GM18511 (cell line): ENCODE measurements at regions not wholly inside any gene's neighbourhood (a gene's known extent, or its start where the extent isn't known, plus 50 kb on each side); places are given as distances from the start of the nearest gene placed in this dataset.
A peak's percentile ranks its signal among the peaks of the same experiment; 100 is the strongest.
"Not testable (repeated sequence)": the region's sequence is repeated elsewhere in the genome, so short reads cannot be mapped to it uniquely, and the experiment has no call there.

Experiments used
- ATAC-seq: cut with Tn5 transposase; IDR thresholded peaks from one replicate; pipeline ENCODE4 v1.9.1; 2021; ENCODE audit warnings: mild to moderate bottlenecking, moderate library complexity; ENCODE audit not compliant: unreplicated experiment

DNA sequence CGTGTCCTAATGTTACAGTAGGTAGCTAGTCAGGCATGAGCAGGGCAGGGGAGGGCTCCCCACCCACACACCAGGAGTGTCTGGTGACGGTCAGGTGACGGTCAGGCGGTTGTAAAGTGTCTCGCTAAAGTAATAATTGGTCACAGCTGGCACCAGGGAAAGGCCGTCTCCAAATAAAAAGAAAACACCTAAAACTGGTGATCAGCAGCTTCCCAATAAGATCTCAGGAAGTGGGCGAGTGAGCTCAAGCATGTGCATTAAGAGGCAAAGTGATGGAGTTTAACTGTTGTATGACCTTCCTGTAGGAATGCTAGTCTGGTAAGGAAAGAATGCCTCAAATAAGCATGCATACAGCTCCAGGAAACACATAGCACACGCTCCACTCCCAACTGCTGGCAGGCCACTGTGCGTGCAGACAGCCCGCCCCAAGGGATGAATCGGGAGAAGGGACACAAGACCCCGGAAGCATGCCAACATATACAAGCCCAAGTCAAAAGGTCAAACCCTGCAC is 177.1 kb downstream of the RNF144A start:
- no peak for ATAC-seq

DNA sequence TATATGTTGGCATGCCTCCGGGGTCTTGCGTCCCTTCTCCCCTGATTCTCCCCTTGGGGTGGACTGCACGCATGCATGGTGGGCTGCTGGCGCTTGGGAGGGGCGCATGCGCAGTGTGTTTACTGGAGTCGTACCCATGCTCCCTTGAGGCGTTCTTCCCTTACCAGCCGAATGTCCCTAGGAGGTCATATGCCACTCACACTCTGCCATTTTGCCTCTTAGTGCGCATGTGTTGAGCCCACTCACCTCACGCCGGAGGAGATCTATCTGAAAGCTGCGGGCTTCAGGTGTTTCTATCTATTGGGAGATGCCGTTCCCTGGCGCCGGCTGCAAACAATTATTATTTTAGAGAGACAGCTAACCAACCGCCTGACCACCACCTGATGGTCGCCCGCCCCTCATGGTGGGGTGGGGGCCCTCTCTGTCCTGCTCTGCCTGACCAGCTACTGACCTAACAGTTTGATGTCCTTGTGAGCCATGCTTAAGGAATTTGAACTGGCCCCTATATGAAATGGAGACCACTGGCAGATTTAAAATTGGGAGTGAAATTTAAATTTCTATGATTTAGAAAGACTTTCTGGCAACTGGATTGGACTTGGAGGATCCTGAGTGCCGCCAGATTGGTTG is 179.6 kb downstream of the RNF144A start:
- ATAC-seq = peak; percentile 3

DNA sequence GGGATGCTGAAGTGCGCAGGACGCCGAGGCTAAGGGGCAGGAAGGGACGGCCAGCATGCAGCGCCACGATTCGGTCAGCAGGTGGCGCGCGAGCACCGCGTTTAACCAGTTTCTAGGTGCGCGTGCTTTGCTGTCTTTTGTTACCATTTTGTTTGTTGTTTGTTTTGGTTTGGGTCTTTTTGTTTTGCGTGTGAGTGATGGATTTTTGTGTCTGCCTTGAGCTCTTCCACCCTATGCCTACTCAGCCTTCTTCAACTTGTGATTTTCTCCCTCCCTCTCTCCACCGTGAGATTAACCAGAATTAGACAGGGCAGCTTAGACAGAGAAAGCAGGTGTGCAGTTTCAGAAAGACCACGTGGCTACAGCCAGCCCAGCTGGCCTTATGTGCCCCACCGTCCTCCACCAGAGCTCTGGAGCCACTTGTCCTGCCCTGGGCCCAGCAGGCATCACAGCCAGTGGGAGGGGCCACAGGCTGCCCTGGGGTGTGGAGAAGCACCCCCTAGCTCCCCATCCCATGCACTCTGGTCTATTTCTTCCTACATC is 180.2 kb downstream of the RNF144A start:
- peak; percentile 94 for ATAC-seq

DNA sequence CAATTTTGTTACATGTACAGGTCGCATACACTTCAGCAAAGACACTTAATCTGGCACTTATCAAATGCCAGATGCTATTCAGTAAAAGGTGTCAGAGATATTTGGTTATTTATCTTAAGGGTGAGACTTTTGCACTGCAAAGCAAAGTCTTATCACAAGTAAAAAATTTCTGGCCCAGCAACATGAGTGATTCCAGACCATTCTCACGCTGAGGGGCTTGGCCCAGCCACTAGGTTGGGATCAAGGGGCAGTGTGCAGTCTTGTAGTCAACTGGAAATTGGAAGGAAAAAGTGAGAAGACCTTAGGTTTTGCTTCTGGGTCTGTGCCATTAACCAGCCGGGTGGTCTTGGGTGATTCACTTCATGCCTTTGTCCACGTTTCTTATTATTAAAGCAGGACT is 181.6 kb downstream of the RNF144A start:
- no peak for ATAC-seq

DNA sequence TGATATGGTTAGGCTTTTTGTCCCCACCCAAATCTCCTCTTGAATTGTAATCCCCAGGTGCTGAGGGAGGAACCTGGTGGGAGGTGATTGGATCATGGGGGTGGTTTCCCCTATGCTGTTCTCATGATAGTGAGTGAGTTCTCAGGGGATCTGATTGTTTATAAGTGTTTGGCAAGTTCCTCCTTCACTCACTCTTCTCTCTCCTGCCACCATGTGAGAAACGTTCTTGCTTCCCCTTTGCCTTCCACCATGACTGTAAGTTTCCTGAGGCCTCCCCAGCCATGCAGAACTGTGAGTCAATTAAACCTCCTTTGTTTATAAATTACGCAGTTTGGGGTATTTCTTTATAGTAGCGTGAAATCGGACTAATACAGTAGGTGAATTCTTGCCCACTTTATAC is 182.5 kb downstream of the RNF144A start:
- ATAC-seq = not testable (repeated sequence)

DNA sequence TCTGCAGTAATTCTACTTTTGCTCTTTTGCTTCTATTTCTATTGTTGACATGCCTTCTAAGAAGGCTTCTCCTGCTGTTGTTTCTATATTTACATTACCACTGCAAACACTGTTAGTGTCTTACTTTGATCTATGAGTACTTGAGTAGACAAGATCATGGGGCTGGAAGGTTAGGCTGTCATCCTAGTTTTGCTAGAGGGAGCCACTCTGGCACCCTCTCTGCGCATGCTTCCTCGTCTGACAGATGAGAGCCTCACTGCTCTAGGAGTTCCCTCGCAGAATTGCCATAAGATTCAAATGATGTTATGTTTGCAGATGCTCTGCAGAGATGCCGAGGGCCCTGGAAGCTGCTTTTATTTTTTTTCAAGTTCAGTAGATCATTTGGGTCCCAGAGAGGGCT is 185.6 kb downstream of the RNF144A start:
- ATAC-seq = no peak

DNA sequence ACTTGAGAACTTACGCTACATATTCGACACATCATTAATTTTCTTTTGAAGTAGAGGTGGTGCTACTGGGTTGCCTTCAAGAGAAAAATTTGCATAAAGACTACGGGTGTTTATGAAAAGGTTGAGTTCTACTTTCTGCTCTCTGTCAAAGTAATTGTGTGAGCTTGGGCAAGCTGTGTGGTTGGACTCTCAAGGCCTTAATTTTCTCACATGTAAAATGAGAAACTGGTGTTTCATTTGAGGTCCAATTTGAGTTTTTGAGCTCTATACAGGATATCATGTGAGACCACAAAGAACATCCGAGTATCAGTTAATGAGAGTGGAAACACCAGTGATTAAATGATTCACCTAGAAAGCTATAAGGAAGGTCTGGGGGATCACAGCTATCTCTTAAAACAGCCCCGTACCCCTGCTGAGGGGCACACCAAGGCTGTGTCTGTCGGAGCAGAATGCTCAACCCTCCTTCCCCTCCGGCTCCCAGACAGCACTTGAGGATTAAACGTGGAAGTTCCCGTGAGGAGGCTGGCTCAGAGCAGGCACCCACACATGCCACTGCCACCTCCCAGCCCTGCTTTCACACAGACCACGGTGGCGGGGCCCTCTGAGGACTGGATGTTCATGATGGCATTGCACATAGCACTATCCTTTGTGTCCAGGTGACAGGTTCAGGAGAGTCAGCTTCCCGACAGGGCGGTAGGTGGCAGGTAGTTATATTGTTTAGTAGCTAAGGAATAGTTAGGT is 191.8 kb downstream of the RNF144A start:
- ATAC-seq = no peak

DNA sequence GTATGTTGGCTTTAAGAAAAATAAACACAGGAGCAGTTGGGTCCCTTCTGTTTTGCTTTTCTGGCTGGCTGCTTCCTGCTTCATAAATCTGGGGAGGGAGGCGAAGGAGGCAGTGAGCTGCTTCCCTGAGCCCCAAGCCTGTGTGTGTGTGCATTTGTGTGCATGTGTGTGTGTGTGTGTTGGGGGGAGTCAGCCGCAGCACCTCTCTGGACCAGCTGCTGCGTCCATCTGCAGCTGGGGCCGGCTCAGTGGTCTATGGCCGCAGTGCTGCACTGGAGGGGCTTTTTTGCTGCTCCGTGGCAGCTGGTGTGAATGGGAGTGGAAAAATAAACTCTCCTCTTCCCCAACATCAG is 192.3 kb downstream of the RNF144A start:
- ATAC-seq = no peak

DNA sequence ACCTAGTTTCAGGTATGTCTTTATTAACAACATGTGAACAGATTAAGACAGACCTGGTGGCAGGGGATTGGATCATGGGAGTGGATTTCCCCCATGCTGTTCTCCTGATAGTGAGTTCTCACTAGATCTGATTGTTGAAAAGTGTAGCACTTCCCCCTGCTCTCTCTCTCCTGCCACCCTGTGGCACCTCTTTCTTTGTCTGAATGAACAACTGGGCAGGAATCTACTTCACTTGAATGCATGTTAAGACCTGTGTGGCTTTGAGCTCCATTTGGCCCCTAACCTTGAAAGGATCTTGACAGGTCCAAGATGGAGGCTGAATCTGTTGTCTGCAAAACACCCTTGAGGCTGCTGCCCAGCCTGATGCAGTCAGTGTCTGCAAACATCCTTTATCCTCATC is 194.4 kb downstream of the RNF144A start:
- no peak for ATAC-seq

DNA sequence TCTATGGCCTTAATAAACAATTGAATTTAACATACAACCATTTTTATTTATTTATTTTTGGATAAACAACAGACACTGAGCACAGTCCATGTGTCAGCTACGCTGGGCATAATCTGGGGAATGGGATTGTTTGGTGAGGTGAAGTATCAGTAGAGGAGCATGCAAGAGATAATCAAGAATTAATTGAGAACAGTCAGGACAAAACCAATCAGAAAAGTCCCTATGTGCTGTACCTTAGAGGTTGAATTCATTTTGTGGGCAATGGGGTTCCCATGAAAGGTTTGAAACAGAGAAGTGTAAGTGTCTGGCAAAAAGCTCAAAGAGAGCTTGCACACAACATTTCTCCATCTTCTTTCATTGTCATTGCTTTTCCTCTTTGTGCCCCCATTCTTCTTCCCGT is 198.2 kb downstream of the RNF144A start:
- ATAC-seq = no peak

DNA sequence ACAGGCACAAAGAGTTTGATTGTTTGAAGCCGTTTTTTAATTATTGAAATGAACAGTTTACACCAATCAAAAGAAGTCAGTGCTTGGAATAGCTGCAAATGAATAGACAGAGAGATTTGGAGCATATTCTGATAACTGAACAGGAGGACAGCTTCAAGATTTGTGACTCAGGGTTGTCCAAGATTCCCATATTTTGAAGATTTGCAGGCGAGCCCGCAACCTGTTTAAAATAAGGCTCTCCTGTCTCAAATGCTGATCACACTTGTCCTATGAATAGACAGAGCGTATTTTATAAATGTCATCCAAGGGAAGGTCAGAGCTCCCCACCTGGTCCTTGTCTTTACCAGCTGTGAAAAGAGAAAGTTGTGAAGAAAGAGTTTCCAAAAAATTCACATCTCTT is 198.7 kb downstream of the RNF144A start:
- ATAC-seq = no peak

DNA sequence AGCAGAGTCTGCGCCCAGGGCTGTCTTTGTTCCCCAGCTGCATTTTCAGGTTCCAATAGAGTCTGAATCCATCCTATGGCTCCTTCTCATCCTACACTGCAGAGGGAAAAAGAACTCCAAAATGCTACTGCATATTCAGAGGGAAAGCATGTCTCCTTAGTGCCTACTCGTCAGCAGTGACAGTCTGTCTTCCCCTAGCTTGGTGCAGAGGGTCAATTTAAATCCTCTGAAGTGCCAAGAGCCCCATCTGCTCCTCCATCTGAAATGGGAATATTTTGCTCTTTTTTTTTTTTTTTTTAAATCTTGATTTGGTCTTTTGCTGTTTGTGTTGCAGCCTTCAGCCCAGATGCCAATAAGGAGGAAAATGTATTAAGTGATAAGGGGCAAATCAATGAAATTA is 199.3 kb downstream of the RNF144A start:
- ATAC-seq = no peak

DNA sequence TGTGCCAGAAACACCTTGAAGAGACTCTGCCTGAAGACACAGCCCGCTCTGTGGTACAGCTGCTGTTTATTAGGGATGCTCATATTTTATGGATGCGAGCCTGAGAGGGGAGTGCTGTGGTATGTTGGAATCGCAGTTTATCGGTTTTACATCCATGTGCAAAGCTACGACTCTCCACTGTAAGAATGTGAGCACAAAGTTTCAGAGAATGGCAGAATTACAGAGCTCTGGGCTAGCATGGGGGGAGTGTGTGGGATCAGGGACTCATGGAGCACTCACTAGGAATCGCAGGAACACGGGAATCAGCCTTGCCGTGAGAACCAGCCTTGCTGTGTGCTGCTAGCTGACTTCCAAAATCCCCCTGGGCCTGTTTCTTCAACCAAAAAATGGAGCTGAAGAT is 199.9 kb downstream of the RNF144A start:
- no peak for ATAC-seq

DNA sequence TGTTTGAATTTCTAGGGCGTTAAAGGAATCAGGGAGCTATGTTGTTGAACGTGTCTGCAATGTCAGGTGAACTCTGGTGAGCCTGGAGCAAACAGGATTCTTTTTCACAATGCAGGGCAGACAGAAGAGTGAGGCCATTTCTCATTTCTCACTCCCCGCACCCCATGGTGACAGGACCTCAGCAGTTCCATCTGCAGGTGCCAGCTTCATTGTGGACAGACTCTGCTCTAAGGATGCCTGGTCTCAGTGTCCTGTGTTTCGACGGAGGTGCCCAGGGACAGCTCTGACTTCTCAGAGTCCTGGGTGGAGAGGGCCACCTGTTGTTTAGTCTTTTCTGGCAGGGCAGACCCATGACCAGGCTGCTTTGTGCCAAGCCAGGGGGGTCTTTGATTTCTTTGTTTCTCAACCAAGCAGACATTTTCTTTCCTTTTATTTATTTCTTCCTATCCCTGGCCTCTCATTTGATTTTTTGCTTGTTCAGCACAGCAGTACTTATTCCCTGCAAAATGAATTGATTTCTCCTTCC is 201.5 kb downstream of the RNF144A start:
- ATAC-seq = no peak

DNA sequence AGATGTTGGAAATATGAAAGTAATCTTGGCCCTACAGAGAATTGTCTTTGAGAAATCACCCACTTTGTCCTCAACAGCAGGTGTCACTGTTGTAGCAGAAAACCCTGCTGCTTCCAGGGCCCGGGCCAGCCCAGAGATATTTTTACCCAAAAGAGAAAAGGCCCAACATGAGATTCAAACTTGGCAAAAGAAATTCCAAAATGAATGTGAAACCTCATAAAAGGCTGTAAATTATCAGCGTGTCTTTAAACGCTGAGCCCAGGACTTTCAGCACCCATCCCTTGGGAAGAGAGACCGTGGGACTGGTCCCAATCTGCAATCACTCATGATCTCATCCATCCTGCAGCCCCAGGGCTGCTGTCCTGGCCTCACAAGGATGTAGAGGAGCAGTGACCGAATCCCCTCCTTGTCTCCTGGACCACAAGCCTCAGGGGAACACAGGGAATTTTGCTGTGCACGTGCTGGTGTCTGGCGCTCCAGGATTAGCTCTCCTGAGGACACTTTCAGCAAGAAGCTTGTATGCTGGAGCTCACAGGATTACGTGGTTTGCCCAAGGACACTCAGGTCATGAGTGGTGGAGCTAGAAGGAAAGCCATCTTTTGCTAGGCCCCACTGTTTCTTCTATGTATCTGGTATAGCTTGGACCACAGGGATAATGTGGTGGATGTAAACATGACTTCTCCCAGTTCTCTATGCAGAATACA is 202.1 kb downstream of the RNF144A start:
- ATAC-seq = no peak

DNA sequence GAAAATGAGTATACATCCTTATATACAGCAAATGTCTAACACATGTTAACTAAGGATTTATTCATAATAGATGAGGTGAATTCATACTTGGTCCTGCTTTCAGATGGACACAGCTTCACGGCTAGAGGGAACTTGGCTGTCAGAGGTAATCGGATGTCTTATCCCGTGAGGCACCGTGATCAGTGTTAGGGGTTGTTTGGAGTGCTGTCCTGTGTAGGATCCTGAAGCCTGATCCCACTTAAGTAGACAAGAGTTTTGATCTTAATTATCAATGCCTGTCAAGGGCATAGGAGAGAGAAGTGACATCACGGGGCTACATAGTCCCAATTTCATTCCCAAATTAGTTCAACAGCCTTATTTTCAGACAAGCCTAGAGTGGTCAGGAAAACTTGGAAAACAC is 204.6 kb downstream of the RNF144A start:
- no peak for ATAC-seq

DNA sequence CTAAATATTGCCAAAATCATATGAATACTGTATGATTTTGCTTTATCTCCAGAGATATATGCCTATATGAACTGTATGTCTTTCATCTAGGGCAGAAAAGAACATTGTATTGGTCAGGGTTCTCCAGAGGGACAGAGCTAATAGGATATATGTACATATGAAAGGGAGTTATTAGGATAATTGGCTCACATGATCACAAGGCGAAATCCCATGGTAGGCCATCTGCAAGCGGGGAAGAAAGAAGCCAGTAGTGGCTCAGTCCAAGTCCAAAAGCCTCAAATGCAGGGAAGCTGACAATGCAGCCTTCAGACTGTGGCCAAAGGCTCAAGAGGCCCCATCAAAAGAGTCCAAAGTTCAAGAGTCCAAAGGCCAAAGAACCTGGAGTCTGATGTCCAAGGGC is 209.9 kb downstream of the RNF144A start:
- no peak for ATAC-seq

DNA sequence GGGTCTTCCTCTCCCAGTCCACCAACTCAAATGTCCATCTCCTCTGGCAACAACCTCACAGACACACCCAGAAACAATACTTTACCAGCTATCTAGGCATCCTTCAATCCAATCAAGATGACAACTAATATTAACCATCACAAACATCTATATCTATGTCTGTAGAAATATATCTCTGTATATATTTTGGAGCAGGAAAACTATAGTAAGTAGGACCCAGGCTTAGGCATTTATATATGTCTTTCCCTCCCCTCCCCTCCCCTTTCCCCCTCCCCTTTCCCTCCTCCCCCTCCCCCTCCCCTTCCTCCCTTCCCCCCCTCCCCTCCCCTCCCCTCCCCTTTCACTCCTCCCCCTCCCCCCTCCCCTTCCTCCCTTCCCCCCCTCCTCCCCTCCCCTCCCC is 210.5 kb downstream of the RNF144A start:
- ATAC-seq = no peak

DNA sequence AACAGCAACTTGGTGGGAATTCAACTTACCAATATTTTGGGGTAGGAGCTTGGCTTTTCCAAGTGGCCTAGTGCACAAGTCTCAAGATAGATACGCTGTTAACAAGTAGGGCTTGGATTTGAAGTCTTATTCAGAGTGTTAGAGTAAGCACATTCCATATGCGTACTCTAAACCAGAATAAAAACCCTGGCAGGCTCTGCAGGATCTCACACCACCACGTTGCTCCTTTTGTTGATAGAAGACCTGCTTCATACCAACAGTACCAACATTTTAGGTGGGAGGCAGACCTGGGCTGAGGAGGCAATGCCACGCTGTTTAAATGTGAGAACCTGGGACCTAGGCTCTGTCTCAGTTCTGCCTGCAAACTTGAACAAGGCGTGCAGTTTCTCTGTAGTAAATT is 214.0 kb downstream of the RNF144A start:
- ATAC-seq = no peak

DNA sequence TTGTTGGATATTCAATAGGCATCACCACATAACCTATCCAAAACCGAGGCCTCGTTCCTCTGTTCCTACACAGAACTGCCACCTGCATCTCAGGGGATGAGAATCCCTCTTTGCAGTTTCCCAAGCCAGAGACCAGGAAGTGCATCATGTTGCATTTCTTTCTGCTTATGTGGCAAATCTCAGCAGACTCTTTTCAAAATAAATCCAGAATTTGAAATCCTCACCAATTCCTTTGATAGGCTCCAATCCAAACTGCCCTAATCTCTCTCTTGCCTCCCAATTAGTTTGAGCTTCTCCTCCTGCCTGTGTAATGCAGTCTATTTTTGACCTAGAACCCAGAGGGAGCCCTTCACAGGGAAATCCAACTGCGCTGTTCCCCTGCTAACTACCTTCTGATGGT is 215.5 kb downstream of the RNF144A start:
- no peak for ATAC-seq

DNA sequence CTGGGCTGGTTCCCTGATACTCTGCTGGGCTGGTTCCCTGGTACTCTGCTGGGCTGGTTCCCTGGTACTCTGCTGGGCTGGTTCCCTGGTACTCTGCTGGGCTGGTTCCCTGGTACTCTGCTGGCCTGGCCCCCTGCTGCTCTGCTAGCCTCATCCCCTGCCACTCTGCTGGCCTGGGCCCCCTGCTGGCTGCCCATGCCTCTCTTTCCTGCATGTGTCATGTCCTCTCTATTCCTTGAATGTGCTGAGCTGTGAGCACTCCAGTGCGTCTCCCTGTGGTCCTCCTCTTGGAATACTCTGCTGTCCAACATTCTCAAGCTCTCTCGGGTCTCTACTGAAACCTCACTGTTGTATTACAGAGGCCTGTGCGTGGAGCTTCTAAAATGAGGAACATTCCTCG is 216.3 kb downstream of the RNF144A start:
- no peak for ATAC-seq

DNA sequence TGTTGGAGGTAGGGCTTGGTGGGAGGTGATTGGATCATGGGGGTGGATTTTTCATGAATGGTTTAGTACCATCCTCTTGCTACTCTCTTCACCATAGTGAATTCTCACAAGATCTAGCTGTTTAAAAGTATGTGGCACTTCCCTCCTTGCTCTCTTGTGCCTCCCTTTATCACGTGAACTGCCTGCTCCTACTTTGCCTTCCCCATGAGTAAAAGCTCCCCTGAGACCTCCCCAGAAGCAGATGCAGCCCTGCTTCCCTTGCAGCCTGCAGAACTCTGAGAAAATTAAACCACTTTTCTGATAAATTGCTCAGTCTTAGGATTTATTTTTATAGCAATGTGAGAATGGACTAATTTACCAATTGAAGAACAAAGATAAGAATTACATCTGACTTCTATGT is 223.1 kb downstream of the RNF144A start:
- no peak for ATAC-seq
